Activated naive CD8-positive, alpha-beta T cell (primary cell): ENCODE measurements at regions not wholly inside any gene's neighbourhood (a gene's known extent, or its start where the extent isn't known, plus 50 kb on each side); places are given as distances from the start of the nearest gene placed in this dataset.

Experiments
- H3K27ac Mint-ChIP-seq: one replicate; pipeline ENCODE4 v1.8.0; 2021; ENCODE audit warnings: mixed read lengths
- H3K27me3 Mint-ChIP-seq: one replicate; pipeline ENCODE4 v1.8.0; 2021; ENCODE audit warnings: mixed read lengths
- H3K36me3 Mint-ChIP-seq: one replicate; pipeline ENCODE4 v1.8.0; 2021; ENCODE audit warnings: mixed read lengths
- H3K4me1 Mint-ChIP-seq: one replicate; pipeline ENCODE4 v1.8.0; 2021; ENCODE audit warnings: low read depth, mixed read lengths
- H3K4me3 Mint-ChIP-seq: one replicate; pipeline ENCODE4 v1.8.0; 2021; ENCODE audit warnings: mild to moderate bottlenecking, mixed read lengths
- H3K9me3 Mint-ChIP-seq: one replicate; pipeline ENCODE4 v1.8.0; 2021; ENCODE audit warnings: low read depth, mixed read lengths

- H3K9me3 Mint-ChIP-seq = no peaks in the 10 kb centered on the region
- H3K36me3 Mint-ChIP-seq = peaks cover 18% of the 10 kb centered on the region
- H3K4me3 Mint-ChIP-seq = no peak overlapping the region
- H3K4me1 Mint-ChIP-seq = no peaks in the 10 kb centered on the region
- no peak overlapping the region for H3K27ac Mint-ChIP-seq
- no peaks in the 10 kb centered on the region for H3K27me3 Mint-ChIP-seq
These were observed 440.9 kb downstream of the ZEB2 start for GRCh38 chr2:144078802-144079724.

- H3K27me3 Mint-ChIP-seq = no peaks in the 10 kb centered on the region
- no peak overlapping the region for H3K27ac Mint-ChIP-seq
- peaks cover 16% of the 10 kb centered on the region for H3K36me3 Mint-ChIP-seq
- H3K4me3 Mint-ChIP-seq = no peak overlapping the region
- no peaks in the 10 kb centered on the region for H3K4me1 Mint-ChIP-seq
- H3K9me3 Mint-ChIP-seq = no peaks in the 10 kb centered on the region
These were observed 441.8 kb downstream of the ZEB2 start for GRCh38 chr2:144078106-144078505.

DNA sequence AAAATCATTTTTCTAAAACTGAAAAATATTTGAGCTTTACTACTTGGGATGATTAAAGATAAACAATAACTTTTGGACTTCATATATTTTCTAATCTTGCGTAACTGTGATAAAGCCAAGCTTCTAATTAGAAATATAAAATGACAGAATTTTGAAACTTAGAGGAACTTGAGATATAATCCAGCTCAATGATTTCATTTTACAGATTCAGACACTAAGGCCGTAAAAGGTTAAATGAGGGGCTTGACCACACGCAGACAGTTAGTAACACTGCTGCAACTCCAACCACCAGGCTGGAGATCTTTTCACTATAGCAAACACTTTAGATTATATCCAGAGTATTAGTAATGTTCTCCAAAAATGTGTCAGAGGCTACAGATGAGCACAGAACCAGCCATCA, 445.5 kb downstream of the ZEB2 start:
- Mint-ChIP-seq H3K9me3 (no peaks in the 10 kb centered on the region), H3K36me3 (peaks cover 12% of the 10 kb centered on the region), H3K4me3 (no peak overlapping the region), H3K27me3 (no peaks in the 10 kb centered on the region), H3K27ac (no peak overlapping the region), H3K4me1 (no peaks in the 10 kb centered on the region)

GRCh38 chr2:144071461-144071860, 448.5 kb downstream of the ZEB2 start:
- Mint-ChIP-seq H3K4me3 (no peak overlapping the region), H3K27me3 (no peaks in the 10 kb centered on the region), H3K36me3 (peaks cover 15% of the 10 kb centered on the region), H3K9me3 (no peaks in the 10 kb centered on the region), H3K27ac (no peak overlapping the region), H3K4me1 (no peaks in the 10 kb centered on the region)

DNA sequence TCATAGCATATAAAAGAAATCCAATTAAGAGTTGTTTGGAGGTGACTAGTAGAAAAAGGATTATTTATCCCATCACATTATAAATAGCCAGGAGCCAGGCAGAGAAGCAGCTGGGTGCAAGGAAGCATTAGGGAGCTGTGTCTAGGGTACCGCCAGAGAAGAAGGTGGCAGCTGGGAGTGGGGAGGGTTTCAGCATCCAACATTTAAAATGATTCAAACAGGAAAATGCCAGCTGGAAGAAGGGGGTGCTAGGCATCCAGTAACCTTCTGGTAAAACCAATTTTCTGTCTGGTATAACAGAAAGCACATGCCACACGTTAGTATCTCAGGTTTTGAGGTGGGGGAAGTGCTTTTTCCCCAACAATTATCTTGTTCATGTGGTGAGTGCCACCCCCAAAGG, 452.4 kb downstream of the ZEB2 start:
- Mint-ChIP-seq H3K4me3 (no peak overlapping the region), H3K36me3 (peaks cover 16% of the 10 kb centered on the region), H3K9me3 (no peaks in the 10 kb centered on the region), H3K27ac (no peak overlapping the region), H3K4me1 (no peaks in the 10 kb centered on the region), H3K27me3 (no peaks in the 10 kb centered on the region)

DNA sequence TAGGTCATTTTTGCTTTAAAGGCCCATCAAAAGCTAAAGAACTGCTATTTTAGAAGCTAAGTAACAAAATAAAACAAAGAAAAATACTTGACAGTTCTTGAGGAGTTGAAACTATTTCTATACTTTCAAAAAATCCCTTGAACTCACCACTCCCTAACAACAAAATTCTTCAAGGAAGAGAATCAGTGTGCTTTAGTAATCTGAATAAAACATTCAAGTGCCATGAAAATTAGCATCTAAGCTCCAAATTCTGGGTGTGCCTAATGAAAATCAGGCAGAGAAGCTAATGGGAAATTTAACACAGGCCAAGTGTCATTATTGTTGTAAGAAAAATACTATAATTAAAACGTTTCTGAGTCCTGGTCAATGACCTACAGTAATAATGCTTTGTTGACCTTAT, 456.3 kb downstream of the ZEB2 start:
- no peaks in the 10 kb centered on the region for H3K27me3 Mint-ChIP-seq
- H3K36me3 Mint-ChIP-seq = peaks cover 14% of the 10 kb centered on the region
- H3K4me1 Mint-ChIP-seq = no peaks in the 10 kb centered on the region
- no peaks in the 10 kb centered on the region for H3K9me3 Mint-ChIP-seq
- H3K4me3 Mint-ChIP-seq = no peak overlapping the region
- H3K27ac Mint-ChIP-seq = no peak overlapping the region

GRCh38 chr2:144054911-144055310, 465.0 kb downstream of the ZEB2 start:
- no peak overlapping the region for H3K27ac Mint-ChIP-seq
- peaks cover 15% of the 10 kb centered on the region for H3K36me3 Mint-ChIP-seq
- no peaks in the 10 kb centered on the region for H3K27me3 Mint-ChIP-seq
- no peaks in the 10 kb centered on the region for H3K4me1 Mint-ChIP-seq
- H3K9me3 Mint-ChIP-seq = no peaks in the 10 kb centered on the region
- H3K4me3 Mint-ChIP-seq = no peak overlapping the region

GRCh38 chr2:144052083-144052482, 467.8 kb downstream of the ZEB2 start:
- Mint-ChIP-seq H3K27ac (no peak overlapping the region), H3K27me3 (no peaks in the 10 kb centered on the region), H3K36me3 (peaks cover 12% of the 10 kb centered on the region), H3K9me3 (no peaks in the 10 kb centered on the region), H3K4me3 (no peak overlapping the region), H3K4me1 (no peaks in the 10 kb centered on the region)

- Mint-ChIP-seq H3K27ac (no peak overlapping the region), H3K27me3 (no peaks in the 10 kb centered on the region), H3K9me3 (no peaks in the 10 kb centered on the region), H3K4me3 (no peak overlapping the region), H3K4me1 (no peaks in the 10 kb centered on the region), H3K36me3 (peaks cover 9% of the 10 kb centered on the region)
These were observed 470.8 kb downstream of the ZEB2 start for GRCh38 chr2:144049137-144049536.

DNA sequence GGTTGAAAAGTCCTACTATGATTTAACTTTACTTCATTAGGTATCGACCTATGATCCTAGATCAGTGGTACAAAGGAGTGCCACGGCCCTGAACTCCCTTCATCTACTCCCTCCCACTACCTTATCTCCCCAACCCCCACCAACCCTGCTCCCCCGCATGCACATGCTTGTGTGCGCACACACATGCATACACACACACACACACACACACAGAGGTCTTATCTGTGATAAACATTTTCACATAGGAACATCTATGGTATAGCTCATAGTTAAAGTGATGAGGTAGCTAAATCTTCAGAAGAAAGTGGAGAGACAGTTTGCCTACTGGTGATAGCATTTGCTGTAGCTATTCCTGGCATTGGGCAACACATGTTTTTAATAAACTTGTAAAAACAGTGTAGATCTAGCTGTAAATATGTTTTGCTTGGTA, 471.3 kb downstream of the ZEB2 start:
- no peak overlapping the region for H3K4me3 Mint-ChIP-seq
- no peaks in the 10 kb centered on the region for H3K9me3 Mint-ChIP-seq
- no peak overlapping the region for H3K27ac Mint-ChIP-seq
- no peaks in the 10 kb centered on the region for H3K4me1 Mint-ChIP-seq
- no peaks in the 10 kb centered on the region for H3K27me3 Mint-ChIP-seq
- peaks cover 9% of the 10 kb centered on the region for H3K36me3 Mint-ChIP-seq

DNA sequence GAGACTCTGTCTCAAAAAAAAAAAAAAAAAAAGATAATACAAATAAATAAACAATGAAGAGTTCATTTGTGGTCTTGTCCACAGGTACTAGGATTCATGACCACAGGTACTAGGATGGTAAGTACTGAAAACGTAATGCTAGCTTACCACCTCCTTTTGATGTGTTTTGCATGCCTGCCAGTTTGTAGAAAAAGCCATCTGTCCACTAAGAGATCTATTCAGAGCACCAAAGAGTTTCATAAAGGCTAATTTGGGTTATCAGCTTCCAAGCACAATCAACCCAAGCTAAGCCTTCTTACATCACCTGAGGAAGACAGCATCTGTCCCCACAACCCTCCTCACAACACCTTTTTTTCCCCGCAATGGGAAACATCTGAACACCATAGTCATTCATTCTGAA, 477.2 kb downstream of the ZEB2 start:
- H3K27me3 Mint-ChIP-seq = no peaks in the 10 kb centered on the region
- no peak overlapping the region for H3K27ac Mint-ChIP-seq
- peaks cover 18% of the 10 kb centered on the region for H3K4me1 Mint-ChIP-seq
- peaks cover 8% of the 10 kb centered on the region for H3K36me3 Mint-ChIP-seq
- H3K9me3 Mint-ChIP-seq = no peaks in the 10 kb centered on the region
- no peak overlapping the region for H3K4me3 Mint-ChIP-seq

DNA sequence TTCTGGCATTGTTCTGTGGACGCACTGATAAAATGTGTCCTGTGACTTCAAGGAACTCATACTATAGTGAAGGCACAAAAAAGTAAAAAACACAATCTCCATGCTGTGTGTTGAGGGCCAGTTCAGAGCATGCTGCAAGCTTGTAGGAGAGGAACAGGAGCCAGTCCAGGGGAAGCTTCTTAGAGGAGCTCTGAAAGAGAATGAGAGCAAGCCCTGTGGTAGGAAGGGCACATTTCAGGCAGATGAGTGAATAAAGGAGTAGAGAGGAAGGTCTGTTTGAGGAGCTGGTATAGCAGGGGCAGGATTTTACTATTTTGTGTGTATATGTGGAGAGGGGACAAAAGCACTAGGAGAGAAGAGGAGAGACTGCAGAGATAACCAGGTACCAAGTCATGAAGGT, 478.3 kb downstream of the ZEB2 start:
- no peak overlapping the region for H3K27ac Mint-ChIP-seq
- peaks cover 18% of the 10 kb centered on the region for H3K4me1 Mint-ChIP-seq

DNA sequence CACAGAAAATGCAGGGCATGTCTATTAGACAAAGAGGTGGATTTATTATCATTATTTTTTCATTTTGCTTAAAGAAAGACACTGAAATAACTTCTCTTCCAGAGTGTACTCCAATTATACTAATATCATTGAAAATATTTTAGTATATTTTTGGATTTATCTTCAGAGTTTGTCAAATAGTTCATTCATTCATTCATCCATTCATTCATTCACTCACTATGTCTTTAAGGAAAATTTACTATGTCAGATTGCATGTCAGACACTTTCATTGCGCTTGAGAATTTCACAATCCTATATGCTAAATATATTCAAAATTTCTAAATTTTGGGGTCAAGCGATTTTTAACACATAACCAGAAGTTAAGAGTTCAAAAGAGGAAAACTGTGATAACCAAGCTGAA, 479.1 kb downstream of the ZEB2 start:
- no peak overlapping the region for H3K27ac Mint-ChIP-seq
- H3K4me3 Mint-ChIP-seq = no peak overlapping the region
- peaks cover 18% of the 10 kb centered on the region for H3K4me1 Mint-ChIP-seq
- H3K36me3 Mint-ChIP-seq = peaks cover 9% of the 10 kb centered on the region
- H3K27me3 Mint-ChIP-seq = no peaks in the 10 kb centered on the region
- H3K9me3 Mint-ChIP-seq = no peaks in the 10 kb centered on the region

More for the DNA sequence above, 478.3 kb downstream of the ZEB2 start:
- H3K9me3 Mint-ChIP-seq = no peaks in the 10 kb centered on the region
- no peak overlapping the region for H3K4me3 Mint-ChIP-seq
- no peaks in the 10 kb centered on the region for H3K27me3 Mint-ChIP-seq
- H3K36me3 Mint-ChIP-seq = peaks cover 5% of the 10 kb centered on the region

DNA sequence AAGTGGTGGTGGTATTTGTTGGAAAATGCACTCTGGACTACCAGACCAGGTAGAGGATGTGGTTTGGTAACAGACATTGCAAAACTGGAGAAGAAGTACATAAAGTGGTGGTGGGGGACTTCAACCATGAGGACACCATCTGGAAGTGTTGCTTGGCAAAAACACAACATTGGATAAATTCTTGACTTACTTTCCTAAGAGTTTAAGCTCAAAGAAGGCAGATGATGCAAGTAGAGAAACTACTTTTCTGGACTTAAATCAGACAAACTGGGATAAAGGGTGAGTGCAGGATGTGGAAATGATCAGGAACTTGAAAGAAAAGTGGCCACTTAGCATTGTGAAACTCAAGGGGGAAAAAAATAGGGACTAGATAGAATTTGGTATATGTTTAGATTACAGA, 487.4 kb downstream of the ZEB2 start:
- Mint-ChIP-seq H3K4me1 (no peaks in the 10 kb centered on the region), H3K36me3 (peaks cover 17% of the 10 kb centered on the region), H3K27me3 (no peaks in the 10 kb centered on the region), H3K27ac (no peak overlapping the region), H3K9me3 (no peaks in the 10 kb centered on the region), H3K4me3 (no peak overlapping the region)

GRCh38 chr2:144030791-144031190, 489.1 kb downstream of the ZEB2 start:
- no peaks in the 10 kb centered on the region for H3K9me3 Mint-ChIP-seq
- H3K4me1 Mint-ChIP-seq = no peaks in the 10 kb centered on the region
- H3K27ac Mint-ChIP-seq = no peak overlapping the region
- H3K36me3 Mint-ChIP-seq = peaks cover 20% of the 10 kb centered on the region
- no peaks in the 10 kb centered on the region for H3K27me3 Mint-ChIP-seq
- no peak overlapping the region for H3K4me3 Mint-ChIP-seq

GRCh38 chr2:144027593-144027992, 492.3 kb downstream of the ZEB2 start:
- H3K9me3 Mint-ChIP-seq = no peaks in the 10 kb centered on the region
- H3K27me3 Mint-ChIP-seq = no peaks in the 10 kb centered on the region
- no peaks in the 10 kb centered on the region for H3K4me1 Mint-ChIP-seq
- H3K36me3 Mint-ChIP-seq = peaks cover 17% of the 10 kb centered on the region
- H3K4me3 Mint-ChIP-seq = no peak overlapping the region
- no peak overlapping the region for H3K27ac Mint-ChIP-seq
